B cell (primary cell): ENCODE measurements at regions not wholly inside any gene's neighbourhood (a gene's known extent, or its start where the extent isn't known, plus 50 kb on each side); places are given as distances from the start of the nearest gene placed in this dataset.

Source experiments
- ATAC-seq: fragments of 200-7000 bp; cut with Tn5 transposase; one replicate; pipeline ENCODE4 v1.10.0; 2021; ENCODE audit warnings: low read depth, mild to moderate bottlenecking, moderate number of reproducible peaks, moderate library complexity
- CTCF ChIA-PET: fragments of 350-600 bp; sonication (Branson Sonifier 250); formaldehyde crosslinking; loops from one replicate; lab custom pipeline; 2021; ENCODE audit warnings: antibody characterized with exemption, inconsistent platforms; lab: Charles Lee
- POLR2A ChIA-PET: fragments of 350-600 bp; sonication (Branson Sonifier 250); formaldehyde crosslinking; loops from one replicate; lab custom pipeline; 2021; ENCODE audit warnings: antibody characterized with exemption; lab: Charles Lee
- DNase-seq: peaks from one replicate; pipeline ENCODE4 v3.0.0; 2013
- H2AFZ ChIP-seq: 2 replicates; pipeline ENCODE4 v1.6.1; 2012; ENCODE audit warnings: mild to moderate bottlenecking, low read depth, low read length; ENCODE audit not compliant: insufficient read depth, poor library complexity, severe bottlenecking
- H3K27ac ChIP-seq, 2 donors: 1 replicate in 1 of 2; 2 replicates in 1 of 2; pipeline ENCODE4 v1.5.1; 2012 to 2013; ENCODE audit warnings: low read length in 2 of 2, mild to moderate bottlenecking in 2 of 2, moderate library complexity in 1 of 2
- H3K27me3 ChIP-seq, 4 experiments: fragments of 200-600 bp in 1 of 4; sonication (generic) in 1 of 4; replicated peaks in 1 of 4; 1 replicate in 2 of 4; 2 replicates in 2 of 4; pipeline versions ENCODE4 v1.6.1 to v1.7.0; 2013 to 2016; ENCODE audit warnings: low read length in 3 of 4, mild to moderate bottlenecking in 2 of 4, mixed read lengths in 1 of 4, moderate library complexity in 1 of 4; ENCODE audit not compliant: insufficient read depth in 4 of 4, control insufficient read depth in 3 of 4; ENCODE audit errors: control extremely low read depth in 1 of 4
- H3K36me3 ChIP-seq, 2 experiments: replicated peaks in 1 of 2; 1 replicate in 1 of 2; 2 replicates in 1 of 2; pipeline versions ENCODE4 v1.6.1 to v1.7.1; 2013; ENCODE audit warnings: low read length in 1 of 2; ENCODE audit not compliant: insufficient read depth in 2 of 2, control insufficient read depth in 1 of 2; ENCODE audit errors: control extremely low read depth in 1 of 2, extremely low read depth in 1 of 2
- H3K4me1 ChIP-seq, 2 donors: fragments of 200-600 bp in 1 of 2; sonication (generic) in 1 of 2; 1 replicate in 1 of 2; 2 replicates in 1 of 2; pipeline versions ENCODE4 v1.5.1 to v1.6.1; 2013 to 2017; ENCODE audit warnings: low read length in 2 of 2; ENCODE audit not compliant: control insufficient read depth in 2 of 2, insufficient read depth in 2 of 2
- H3K4me2 ChIP-seq: replicated peaks from 2 replicates; pipeline ENCODE3; 2012; ENCODE audit warnings: mild to moderate bottlenecking, low read depth, low read length; ENCODE audit not compliant: poor library complexity, severe bottlenecking
- H3K4me3 ChIP-seq, 5 experiments: fragments of 200-600 bp in 1 of 5; sonication (generic) in 1 of 5; 1 replicate in 3 of 5; 2 replicates in 2 of 5; pipeline versions ENCODE4 v1.5.1 to v1.7.0; 2011 to 2016; ENCODE audit warnings: low read length in 4 of 5, mild to moderate bottlenecking in 4 of 5, low read depth in 2 of 5, control low read depth in 1 of 5, moderate library complexity in 1 of 5; ENCODE audit not compliant: insufficient read depth in 1 of 5; ENCODE audit errors: control extremely low read depth in 1 of 5, extremely low read depth in 1 of 5
- H3K79me2 ChIP-seq: fragments of 200-600 bp; sonication (generic); one replicate; pipeline ENCODE4 v1.6.0; 2016; ENCODE audit warnings: low read length; ENCODE audit not compliant: control insufficient read depth, insufficient read depth
- H3K9ac ChIP-seq: fragments of 200-600 bp; sonication (generic); 2 replicates; pipeline ENCODE4 v1.6.1; 2017; ENCODE audit warnings: mild to moderate bottlenecking, low read length, moderate library complexity
- H3K9me3 ChIP-seq, 3 donors: one replicate each; pipeline versions ENCODE4 v1.6.1 to v1.7.1; 2013; ENCODE audit warnings: low read length in 2 of 3; ENCODE audit not compliant: control insufficient read depth in 2 of 3, insufficient read depth in 1 of 3; ENCODE audit errors: control extremely low read depth in 1 of 3
- H4K20me1 ChIP-seq: 2 replicates; pipeline ENCODE4 v1.6.0; 2012; ENCODE audit warnings: mild to moderate bottlenecking, low read length; ENCODE audit not compliant: insufficient read depth, control insufficient read depth, poor library complexity, severe bottlenecking
- H3K27ac Mint-ChIP-seq: one replicate; pipeline ENCODE4 v1.8.0; 2021; ENCODE audit warnings: mixed read lengths
- H3K27me3 Mint-ChIP-seq: one replicate; pipeline ENCODE4 v1.8.0; 2021; ENCODE audit warnings: mixed read lengths
- H3K4me1 Mint-ChIP-seq: one replicate; pipeline ENCODE4 v1.8.0; 2021; ENCODE audit warnings: mixed read lengths
- H3K4me3 Mint-ChIP-seq: one replicate; pipeline ENCODE4 v1.8.0; 2021; ENCODE audit warnings: mixed read lengths
- H3K9me3 Mint-ChIP-seq: one replicate; pipeline ENCODE4 v1.8.0; 2022; ENCODE audit warnings: mixed read lengths; ENCODE audit not compliant: insufficient read depth
- CTCF ChIP-seq: fragments of 200-600 bp; IDR thresholded peaks from one replicate; pipeline ENCODE4 v1.8.0; 2022; ENCODE audit warnings: antibody characterized with exemption, mild to moderate bottlenecking
- EZH2 ChIP-seq: IDR thresholded peaks from 2 replicates; pipeline ENCODE4 v1.6.1; 2012; ENCODE audit warnings: borderline replicate concordance, low read depth, mild to moderate bottlenecking, moderate library complexity, low read length; ENCODE audit not compliant: insufficient read depth, poor library complexity, severe bottlenecking
- whole genome bisulfite sequencing: methylation state at CpG from one replicate; pipeline ENCODE4 v1.1.5; 2013; ENCODE audit warnings: missing lambda C conversion rate; ENCODE audit not compliant: insufficient coverage; 5-methylcytosine and 5-hydroxymethylcytosine counted together
- intact Hi-C: fragments of 100-400 bp; cut with micrococcal nuclease; formaldehyde crosslinking; loops from one replicate; pipeline ENCODE4 v1.10.0; 2022

- Mint-ChIP-seq H3K27ac (no peak overlapping the region), H3K4me1 (no peaks in the 10 kb centered on the region), H3K9me3 (no peaks in the 10 kb centered on the region), H3K4me3 (no peak overlapping the region), H3K27me3 (no peaks in the 10 kb centered on the region)
- Histone ChIP-seq H3K79me2 (no peaks in the 10 kb centered on the region), H3K9me3 (no peaks in the 10 kb centered on the region), H3K4me2 (no peak overlapping the region), H3K27ac (no peak overlapping the region), H4K20me1 (no peaks in the 10 kb centered on the region), H3K4me1 (no peaks in the 10 kb centered on the region), H3K36me3 (no peaks in the 10 kb centered on the region), H3K27me3 (no peaks in the 10 kb centered on the region), H2AFZ (no peak overlapping the region), H3K4me3 (no peak overlapping the region), H3K9ac (no peak overlapping the region)
- WGBS = no CpG with 5 or more reads among the region's 3 CpGs
- ChIA-PET CTCF (no interaction called here), POLR2A (no interaction called here)
- TF ChIP-seq CTCF = no peak
- TF ChIP-seq EZH2 = no peak
- intact Hi-C loops = no loop called here
- ATAC-seq = no peak
- DNase-seq = no peak
These were observed 219.0 kb upstream of the EDIL3 start for GRCh38 chr5:84603568-84604185.

- Histone ChIP-seq H3K79me2 (no peaks in the 10 kb centered on the region), H3K9me3 (no peaks in the 10 kb centered on the region), H4K20me1 (no peaks in the 10 kb centered on the region), H3K4me1 (no peaks in the 10 kb centered on the region), H3K9ac (no peak overlapping the region), H3K4me3 (no peak overlapping the region), H3K36me3 (no peaks in the 10 kb centered on the region), H3K27ac (no peak overlapping the region), H3K4me2 (no peak overlapping the region), H2AFZ (no peak overlapping the region), H3K27me3 (no peaks in the 10 kb centered on the region)
- no peaks in the 10 kb centered on the region for H3K27me3 Mint-ChIP-seq
- WGBS = no CpG with 5 or more reads among the region's 1 CpG
- DNase-seq (no peak), ATAC-seq (no peak)
- TF ChIP-seq EZH2 (no peak), CTCF (no peak)
- H3K4me3 Mint-ChIP-seq = no peak overlapping the region
- POLR2A ChIA-PET = no interaction called here
- intact Hi-C loops = no loop called here
- H3K9me3 Mint-ChIP-seq = no peaks in the 10 kb centered on the region
- H3K4me1 Mint-ChIP-seq = no peaks in the 10 kb centered on the region
- H3K27ac Mint-ChIP-seq = no peak overlapping the region
- CTCF ChIA-PET = no interaction called here
These were observed 217.7 kb upstream of the EDIL3 start for GRCh38 chr5:84602371-84602771.
